ENCODE measurements at regions not wholly inside any gene's neighbourhood (a gene's known extent, or its start where the extent isn't known, plus 50 kb on each side); places are given as distances from the start of the nearest gene placed in this dataset.
A peak's percentile ranks its signal among the peaks of the same experiment; 100 is the strongest.

DNA sequence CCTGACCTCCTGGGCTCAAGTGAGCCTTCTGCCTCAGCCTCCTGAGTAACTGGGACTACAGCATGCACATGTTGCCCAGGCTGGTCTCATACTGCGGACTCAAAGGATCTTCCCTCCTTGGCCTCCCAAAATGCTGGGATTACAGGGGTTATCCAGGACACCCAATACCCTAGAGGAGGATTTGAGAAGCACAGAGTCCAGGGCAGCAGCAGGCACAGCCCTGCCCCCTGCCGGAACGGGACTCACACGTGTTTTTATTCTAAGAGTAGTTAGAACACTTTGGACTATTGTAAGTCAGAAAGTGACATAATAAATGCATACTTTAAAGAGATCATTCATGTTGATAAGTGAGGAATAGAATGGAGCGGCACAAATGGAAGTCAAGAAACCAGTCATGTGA lies 80.2 kb downstream of the C6orf118 start:
- DNase-seq (ENCODE audit: low read depth) = no peak
- Histone ChIP-seq H3K27me3 (ENCODE audit: control insufficient read depth, insufficient read depth, low read length) (no peaks in the 10 kb centered on the region), H3K36me3 (ENCODE audit: control insufficient read depth, insufficient read depth, low read length) (no peaks in the 10 kb centered on the region), H3K4me3 (ENCODE audit: low read depth, low read length) (no peak overlapping the region)
- no peak for TF ChIP-seq CTCF (IDR thresholded peaks at IDR 0.05; ENCODE audit: insufficient read depth, low read length, poor library complexity, severe bottlenecking)

DNA sequence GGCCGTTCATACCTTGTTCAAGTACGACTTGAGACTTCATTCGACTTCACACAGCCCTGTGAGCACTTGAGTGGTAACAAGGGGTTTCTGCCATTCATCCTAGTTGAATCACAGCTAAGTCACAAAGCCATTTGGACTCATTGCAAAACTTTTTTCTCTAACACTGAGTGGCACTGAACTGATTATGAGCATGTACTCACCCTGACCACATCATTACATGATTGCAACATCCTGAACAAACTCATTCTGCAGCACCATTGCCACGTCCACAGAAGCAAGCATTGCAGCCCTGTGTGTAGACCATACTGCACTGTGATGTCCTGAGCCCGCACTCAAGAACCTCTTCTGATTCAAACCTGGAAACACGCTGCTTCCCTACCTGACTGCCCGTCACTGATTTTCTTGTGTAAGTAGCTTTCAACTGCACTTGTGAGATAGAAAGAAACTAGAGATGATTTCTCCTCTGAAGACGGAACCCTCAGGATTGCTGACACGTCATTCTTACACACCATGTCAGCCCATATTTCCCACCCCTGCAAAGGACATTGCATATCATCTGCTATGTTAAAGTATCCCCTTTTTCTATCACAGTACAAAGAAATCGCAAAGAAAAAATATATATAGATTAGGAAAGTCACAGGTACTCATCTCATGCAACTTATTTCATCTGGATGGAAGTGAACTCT lies 81.6 kb downstream of the C6orf118 start:
- Histone ChIP-seq H3K27me3 (ENCODE audit: control insufficient read depth, insufficient read depth, low read length) (no peaks in the 10 kb centered on the region), H3K4me3 (ENCODE audit: low read depth, low read length) (no peak overlapping the region), H3K36me3 (ENCODE audit: control insufficient read depth, insufficient read depth, low read length) (no peaks in the 10 kb centered on the region)
- DNase-seq (ENCODE audit: low read depth) = peak; percentile 19
- no peak for TF ChIP-seq CTCF (IDR thresholded peaks at IDR 0.05; ENCODE audit: insufficient read depth, low read length, poor library complexity, severe bottlenecking)

DNA sequence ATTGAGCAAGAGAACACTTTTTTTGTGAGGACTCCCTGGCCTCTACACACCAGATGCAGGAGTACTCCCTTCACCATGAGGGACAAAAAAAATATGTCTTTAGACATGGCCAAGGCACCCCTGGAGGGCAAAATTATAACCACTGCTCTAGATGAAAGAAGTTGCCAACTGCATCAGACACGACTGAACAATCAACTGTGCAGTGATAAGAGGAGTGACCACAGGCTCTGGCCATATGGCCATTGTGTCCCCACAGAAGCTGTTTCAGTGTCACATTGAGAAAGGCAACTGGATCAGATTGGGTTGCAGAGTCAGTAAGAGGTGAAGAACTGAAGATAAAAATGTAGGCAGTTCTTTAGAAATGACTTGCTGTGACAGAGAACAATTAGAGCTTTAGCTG lies 85.7 kb downstream of the C6orf118 start:
- DNase-seq (ENCODE audit: low read depth) = no peak
- no peaks in the 10 kb centered on the region for H3K27me3 ChIP-seq (ENCODE audit: control insufficient read depth, insufficient read depth, low read length)
- no peak overlapping the region for H3K4me3 ChIP-seq (ENCODE audit: low read depth, low read length)
- H3K36me3 ChIP-seq (ENCODE audit: control insufficient read depth, insufficient read depth, low read length) = no peaks in the 10 kb centered on the region
- no peak for TF ChIP-seq CTCF (IDR thresholded peaks at IDR 0.05; ENCODE audit: insufficient read depth, low read length, poor library complexity, severe bottlenecking)

GRCh38 chr6:165223101-165223500 lies 86.3 kb downstream of the C6orf118 start:
- H3K27me3 ChIP-seq (ENCODE audit: control insufficient read depth, insufficient read depth, low read length) = no peaks in the 10 kb centered on the region
- H3K4me3 ChIP-seq (ENCODE audit: low read depth, low read length) = no peak overlapping the region
- no peak for TF ChIP-seq CTCF (IDR thresholded peaks at IDR 0.05; ENCODE audit: insufficient read depth, low read length, poor library complexity, severe bottlenecking)
- no peak for DNase-seq (ENCODE audit: low read depth)
- H3K36me3 ChIP-seq (ENCODE audit: control insufficient read depth, insufficient read depth, low read length) = no peaks in the 10 kb centered on the region

DNA sequence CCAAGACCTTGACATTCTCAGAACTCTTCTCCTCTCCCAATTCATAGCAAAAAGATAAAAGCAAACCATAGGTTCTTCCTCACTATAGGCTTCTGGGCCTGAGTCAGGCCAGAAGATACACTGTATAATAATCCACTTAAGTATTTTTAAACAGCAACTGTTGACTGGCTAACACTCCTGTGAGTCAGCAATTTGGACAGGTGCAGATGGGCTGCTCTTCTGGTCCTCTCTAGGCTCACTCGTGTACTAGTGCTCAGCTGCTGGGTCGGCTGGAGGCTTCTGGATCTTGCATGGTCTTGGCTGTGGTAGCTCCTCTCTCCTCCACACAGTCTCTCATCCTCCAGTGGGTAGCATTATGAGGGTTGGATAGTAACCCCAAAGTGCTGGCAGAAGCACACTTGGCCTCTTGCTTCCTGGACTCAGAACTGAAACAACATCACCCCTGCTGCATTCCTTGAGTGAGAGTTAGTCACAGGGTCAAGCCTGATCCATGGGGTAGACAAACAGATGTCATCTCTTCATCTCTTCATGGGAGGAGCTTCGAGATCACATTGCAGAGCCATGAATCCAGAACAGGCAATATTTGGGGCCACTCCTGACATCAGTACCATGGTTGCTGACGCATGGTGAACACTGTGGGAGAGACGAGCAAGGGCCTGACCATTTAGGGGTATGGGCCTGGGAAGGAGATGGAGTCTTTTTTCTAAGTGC lies 86.9 kb downstream of the C6orf118 start:
- DNase-seq (ENCODE audit: low read depth) = no peak
- H3K36me3 ChIP-seq (ENCODE audit: control insufficient read depth, insufficient read depth, low read length) = no peaks in the 10 kb centered on the region
- H3K4me3 ChIP-seq (ENCODE audit: low read depth, low read length) = no peak overlapping the region
- no peaks in the 10 kb centered on the region for H3K27me3 ChIP-seq (ENCODE audit: control insufficient read depth, insufficient read depth, low read length)
- no peak for TF ChIP-seq CTCF (IDR thresholded peaks at IDR 0.05; ENCODE audit: insufficient read depth, low read length, poor library complexity, severe bottlenecking)
